CD4-positive, alpha-beta T cell (primary cell): ENCODE measurements at regions not wholly inside any gene's neighbourhood (a gene's known extent, or its start where the extent isn't known, plus 50 kb on each side); places are given as distances from the start of the nearest gene placed in this dataset.

Experiments
- ATAC-seq: fragments of 200-7000 bp; cut with Tn5 transposase; one replicate; pipeline ENCODE4 v1.10.0; 2022; ENCODE audit warnings: mild to moderate bottlenecking; ENCODE audit not compliant: poor library complexity
- CTCF ChIA-PET: fragments of 350-600 bp; sonication (Branson Sonifier 250); formaldehyde crosslinking; loops from one replicate; lab custom pipeline; 2021; ENCODE audit warnings: antibody characterized with exemption, inconsistent platforms; lab: Charles Lee
- POLR2A ChIA-PET: fragments of 350-600 bp; sonication (Branson Sonifier 250); formaldehyde crosslinking; loops from one replicate; lab custom pipeline; 2021; ENCODE audit warnings: antibody characterized with exemption, inconsistent platforms; lab: Charles Lee
- DNase-seq, 14 experiments: peaks; one replicate each; pipeline ENCODE4 v3.0.0-alpha.2; 2013 to 2020; ENCODE audit warnings: mixed read lengths in 2 of 14
- H3K27ac ChIP-seq, 2 donors: one replicate each; pipeline versions ENCODE4 v1.5.1 to v1.7.0; 2013; ENCODE audit warnings: low read length in 2 of 2, low read depth in 1 of 2, mild to moderate bottlenecking in 1 of 2
- H3K27me3 ChIP-seq, 2 experiments: 1 replicate in 1 of 2; 2 replicates in 1 of 2; pipeline versions ENCODE4 v1.6.1 to v1.7.0; 2013; ENCODE audit warnings: low read length in 2 of 2, control low read depth in 1 of 2, mild to moderate bottlenecking in 1 of 2, moderate library complexity in 1 of 2; ENCODE audit not compliant: insufficient read depth in 2 of 2, control insufficient read depth in 1 of 2
- H3K36me3 ChIP-seq: one replicate; pipeline ENCODE4 v1.6.1; 2013; ENCODE audit warnings: low read length, control low read depth; ENCODE audit not compliant: insufficient read depth
- H3K4me1 ChIP-seq: one replicate; pipeline ENCODE4 v1.6.1; 2013; ENCODE audit warnings: low read length, control low read depth; ENCODE audit not compliant: insufficient read depth
- H3K4me3 ChIP-seq: one replicate; pipeline ENCODE4 v1.5.1; 2013; ENCODE audit warnings: mild to moderate bottlenecking, low read length, moderate library complexity
- H3K9me3 ChIP-seq, 2 experiments: 1 replicate in 1 of 2; 2 replicates in 1 of 2; pipeline versions ENCODE4 v1.6.1 to v1.7.0; 2013; ENCODE audit warnings: low read length in 2 of 2, mild to moderate bottlenecking in 2 of 2, control low read depth in 1 of 2, moderate library complexity in 1 of 2; ENCODE audit not compliant: control insufficient read depth in 1 of 2, insufficient read depth in 1 of 2
- H3K27ac Mint-ChIP-seq: one replicate; pipeline ENCODE4 v1.8.0; 2020; ENCODE audit warnings: mixed read lengths
- H3K27me3 Mint-ChIP-seq: one replicate; pipeline ENCODE4 v1.8.0; 2021; ENCODE audit warnings: mixed read lengths
- H3K36me3 Mint-ChIP-seq: one replicate; pipeline ENCODE4 v1.8.0; 2021; ENCODE audit warnings: low read depth, mixed read lengths
- H3K4me1 Mint-ChIP-seq: one replicate; pipeline ENCODE4 v1.8.0; 2021; ENCODE audit warnings: low read depth, mixed read lengths
- H3K4me3 Mint-ChIP-seq: one replicate; pipeline ENCODE4 v1.8.0; 2020; ENCODE audit warnings: mild to moderate bottlenecking, mixed read lengths
- H3K9me3 Mint-ChIP-seq: one replicate; pipeline ENCODE4 v1.8.0; 2020; ENCODE audit warnings: mixed read lengths
- CTCF ChIP-seq: fragments of 200-600 bp; IDR thresholded peaks from one replicate; pipeline ENCODE4 v1.8.0; 2022; ENCODE audit warnings: antibody characterized with exemption, mild to moderate bottlenecking
- intact Hi-C, 2 experiments: fragments of 100-400 bp; cut with DNase I in 1 of 2; cut with micrococcal nuclease in 1 of 2; formaldehyde crosslinking; loops; one replicate each; pipeline versions ENCODE4 v1.15.1 to v1.9.0; 2023 to 2025; cut with DNase I, micrococcal nuclease

- H3K27ac Mint-ChIP-seq = no peak overlapping the region
- TF ChIP-seq CTCF = no peak
Observed at GRCh38 chr12:29072631-29073030, 76.4 kb upstream of the FAR2 start.

GRCh38 chr12:29073631-29074239, 75.3 kb upstream of the FAR2 start:
- peak in 4 of 14 experiments; percentile 21 to 66 (median 60) for DNase-seq
- ChIA-PET POLR2A (interaction anchor here (0.8 kb wide), 1 partner anchor 244 kb away, joined by 4 read pairs; no protein-coding TSS in a partner anchor), CTCF (interaction anchor here (0.6 to 2.9 kb wide), 5 partner anchors 13 to 243 kb away, joined by 3 to 42 read pairs (median 4); no protein-coding TSS in a partner anchor)

More at GRCh38 chr12:29072631-29073030, 76.4 kb upstream of the FAR2 start:
- Histone ChIP-seq H3K4me1 (no peaks in the 10 kb centered on the region), H3K27ac (no peak overlapping the region), H3K9me3 (no peaks in the 10 kb centered on the region), H3K36me3 (no peaks in the 10 kb centered on the region), H3K27me3 (peaks cover 2 to 8% of the 10 kb centered on the region in 2 experiments), H3K4me3 (no peak overlapping the region)
- ATAC-seq = no peak
- no peaks in the 10 kb centered on the region for H3K4me1 Mint-ChIP-seq
- H3K27me3 Mint-ChIP-seq = peaks cover 23% of the 10 kb centered on the region
- ChIA-PET POLR2A (no interaction called here), CTCF (interaction anchor here (1.1 to 2.9 kb wide), 2 partner anchors 14 to 244 kb away, joined by 3 to 42 read pairs; no protein-coding TSS in a partner anchor)
- DNase-seq = no peak
- H3K9me3 Mint-ChIP-seq = no peaks in the 10 kb centered on the region
- H3K36me3 Mint-ChIP-seq = no peaks in the 10 kb centered on the region
- H3K4me3 Mint-ChIP-seq = no peak overlapping the region
- intact Hi-C loops = loop anchor here (1.0 to 2.0 kb wide), 3 partner anchors 242 to 1770 kb away; no protein-coding TSS in a partner anchor

GRCh38 chr12:29081101-29081500, 68.0 kb upstream of the FAR2 start:
- TF ChIP-seq CTCF = no peak
- H3K9me3 ChIP-seq = no peaks in the 10 kb centered on the region
- no peak overlapping the region for H3K27ac ChIP-seq
- no peak for ATAC-seq
- no peaks in the 10 kb centered on the region for H3K36me3 ChIP-seq
- H3K4me3 Mint-ChIP-seq = no peak overlapping the region
- no peaks in the 10 kb centered on the region for H3K4me1 ChIP-seq
- peaks cover 8% of the 10 kb centered on the region for H3K27me3 Mint-ChIP-seq
- intact Hi-C loops = loop anchor here in 1 of 2 experiments (10.0 kb wide), 1 partner anchor 344 kb away; no protein-coding TSS in a partner anchor
- H3K27me3 ChIP-seq = no peaks in the 10 kb centered on the region
- no peak overlapping the region for H3K27ac Mint-ChIP-seq
- DNase-seq = no peak
- no peaks in the 10 kb centered on the region for H3K4me1 Mint-ChIP-seq
- H3K36me3 Mint-ChIP-seq = no peaks in the 10 kb centered on the region
- no peak overlapping the region for H3K4me3 ChIP-seq
- no peaks in the 10 kb centered on the region for H3K9me3 Mint-ChIP-seq
- POLR2A ChIA-PET = no interaction called here
- CTCF ChIA-PET = interaction anchor here (1.4 to 1.5 kb wide), 2 partner anchors 18 to 237 kb away, joined by 3 to 4 read pairs; no protein-coding TSS in a partner anchor

More at GRCh38 chr12:29073631-29074239, 75.3 kb upstream of the FAR2 start:
- ATAC-seq = peak; percentile 55
- Histone ChIP-seq H3K4me3 (no peak overlapping the region), H3K36me3 (no peaks in the 10 kb centered on the region), H3K27ac (no peak overlapping the region), H3K4me1 (no peaks in the 10 kb centered on the region), H3K27me3 (peaks cover 0 to 2% of the 10 kb centered on the region in 2 experiments), H3K9me3 (no peaks in the 10 kb centered on the region)
- no peaks in the 10 kb centered on the region for H3K36me3 Mint-ChIP-seq
- peaks cover 20% of the 10 kb centered on the region for H3K27me3 Mint-ChIP-seq
- H3K4me1 Mint-ChIP-seq = no peaks in the 10 kb centered on the region
- no peaks in the 10 kb centered on the region for H3K9me3 Mint-ChIP-seq
- peak; percentile 70 for TF ChIP-seq CTCF
- intact Hi-C loops = loop anchor here (1.0 to 2.0 kb wide), 3 partner anchors 241 to 1769 kb away; no protein-coding TSS in a partner anchor
- H3K4me3 Mint-ChIP-seq = no peak overlapping the region
- no peak overlapping the region for H3K27ac Mint-ChIP-seq
